WTC11 (cell line): ENCODE measurements at regions not wholly inside any gene's neighbourhood (a gene's known extent, or its start where the extent isn't known, plus 50 kb on each side); places are given as distances from the start of the nearest gene placed in this dataset.

Source experiments
- CDX4 ChIP-seq: fragments of 250-450 bp; sonication (Bioruptor Pico); IDR thresholded peaks from 2 replicates; pipeline ENCODE4 v1.9.0; 2021; ENCODE audit warnings: moderate library complexity, mild to moderate bottlenecking, inconsistent platforms, borderline replicate concordance
- CREB1 ChIP-seq: sonication (generic); formaldehyde crosslinking; IDR thresholded peaks from 2 replicates; pipeline ENCODE4 v1.8.0; 2023; ENCODE audit warnings: mild to moderate bottlenecking, missing genetic modification reagents
- E2F1 ChIP-seq: sonication (generic); formaldehyde crosslinking; IDR thresholded peaks from 2 replicates; pipeline ENCODE4 v1.8.0; 2022; ENCODE audit warnings: mild to moderate bottlenecking, missing genetic modification reagents
- ELF4 ChIP-seq: sonication (generic); formaldehyde crosslinking; IDR thresholded peaks from 2 replicates; pipeline ENCODE4 v1.8.1; 2022; ENCODE audit warnings: low read depth, mild to moderate bottlenecking, moderate library complexity, missing genetic modification reagents
- EMX1 ChIP-seq: fragments of 250-450 bp; sonication (Bioruptor Pico); IDR thresholded peaks from 2 replicates; pipeline ENCODE4 v1.8.0; 2021; ENCODE audit warnings: mild to moderate bottlenecking
- FOXJ3 ChIP-seq: sonication (generic); formaldehyde crosslinking; IDR thresholded peaks from 2 replicates; pipeline ENCODE4 v1.9.0; 2021; ENCODE audit warnings: missing genetic modification reagents, mild to moderate bottlenecking, borderline replicate concordance
- FOXP4 ChIP-seq: sonication (generic); formaldehyde crosslinking; IDR thresholded peaks from 2 replicates; pipeline ENCODE4 v1.8.0; 2022; ENCODE audit warnings: mild to moderate bottlenecking, missing genetic modification reagents
- GTF2I ChIP-seq: fragments of 250-450 bp; sonication (Bioruptor Pico); conservative IDR thresholded peaks from 2 replicates; pipeline ENCODE4 v1.4.0; 2021; ENCODE audit warnings: mild to moderate bottlenecking
- HMGXB4 ChIP-seq: sonication (generic); formaldehyde crosslinking; IDR thresholded peaks from 2 replicates; pipeline ENCODE4 v1.8.1; 2023; ENCODE audit warnings: mild to moderate bottlenecking, moderate library complexity, missing genetic modification reagents
- MAX ChIP-seq: sonication (generic); formaldehyde crosslinking; IDR thresholded peaks from 2 replicates; pipeline ENCODE4 v1.8.0; 2022; ENCODE audit warnings: mild to moderate bottlenecking, missing genetic modification reagents
- NFE2L1 ChIP-seq: sonication (generic); formaldehyde crosslinking; IDR thresholded peaks from 2 replicates; pipeline ENCODE4 v1.8.1; 2023; ENCODE audit warnings: missing genetic modification reagents
- NR1H2 ChIP-seq: sonication (generic); formaldehyde crosslinking; IDR thresholded peaks from 2 replicates; pipeline ENCODE4 v1.9.0; 2021; ENCODE audit warnings: mild to moderate bottlenecking, moderate library complexity, missing genetic modification reagents
- PRRX2 ChIP-seq: fragments of 250-450 bp; sonication (Bioruptor Pico); IDR thresholded peaks from 2 replicates; pipeline ENCODE4 v1.8.0; 2021; ENCODE audit warnings: mild to moderate bottlenecking
- RELA ChIP-seq: sonication (generic); formaldehyde crosslinking; IDR thresholded peaks from 2 replicates; pipeline ENCODE4 v1.8.1; 2022; ENCODE audit warnings: missing genetic modification reagents, mild to moderate bottlenecking, borderline replicate concordance
- TEAD1 ChIP-seq: sonication (generic); formaldehyde crosslinking; IDR thresholded peaks from 2 replicates; pipeline ENCODE4 v1.8.0; 2022; ENCODE audit warnings: mild to moderate bottlenecking, missing genetic modification reagents
- TEAD4 ChIP-seq: sonication (generic); formaldehyde crosslinking; IDR thresholded peaks from 2 replicates; pipeline ENCODE4 v1.8.0; 2022; ENCODE audit warnings: mild to moderate bottlenecking, missing genetic modification reagents
- TP53 ChIP-seq: sonication (generic); formaldehyde crosslinking; IDR thresholded peaks from 2 replicates; pipeline ENCODE4 v1.8.1; 2023; ENCODE audit warnings: mild to moderate bottlenecking, missing genetic modification reagents
- ZBTB21 ChIP-seq: sonication (generic); formaldehyde crosslinking; IDR thresholded peaks from 2 replicates; pipeline ENCODE4 v1.8.1; 2023; ENCODE audit warnings: mild to moderate bottlenecking, missing genetic modification reagents, borderline replicate concordance
- ZBTB43 ChIP-seq: sonication (generic); formaldehyde crosslinking; IDR thresholded peaks from 2 replicates; pipeline ENCODE4 v1.8.1; 2023; ENCODE audit warnings: mild to moderate bottlenecking, missing genetic modification reagents
- ZNF138 ChIP-seq: sonication (generic); formaldehyde crosslinking; conservative IDR thresholded peaks from 2 replicates; pipeline ENCODE4 v1.8.1; 2022; ENCODE audit warnings: mild to moderate bottlenecking, moderate library complexity, missing genetic modification reagents
- ZNF281 ChIP-seq: sonication (generic); formaldehyde crosslinking; IDR thresholded peaks from 2 replicates; pipeline ENCODE4 v1.8.0; 2023; ENCODE audit warnings: mild to moderate bottlenecking, missing genetic modification reagents
- ZNF396 ChIP-seq: fragments of 250-450 bp; sonication (Bioruptor Pico); IDR thresholded peaks from 2 replicates; pipeline ENCODE4 v1.8.0; 2021; ENCODE audit warnings: mild to moderate bottlenecking, moderate library complexity, borderline replicate concordance
- ZNF512 ChIP-seq: sonication (generic); formaldehyde crosslinking; IDR thresholded peaks from 2 replicates; pipeline ENCODE4 v1.8.1; 2022; ENCODE audit warnings: missing genetic modification reagents, borderline replicate concordance
- ZNF532 ChIP-seq: fragments of 250-450 bp; sonication (Bioruptor Pico); IDR thresholded peaks from 2 replicates; pipeline ENCODE4 v1.9.0; 2021; ENCODE audit warnings: mild to moderate bottlenecking, borderline replicate concordance

GRCh38 chr1:37410815-37411214 is 63.6 kb upstream of the ZC3H12A start (continued):
- TF ChIP-seq ZNF532, result no peak
- no peak for TF ChIP-seq ZNF138 (CRISPR knock-in tag)
- no peak for TF ChIP-seq RELA (CRISPR knock-in tag)
- 0 out of 2 replicates have a peak, but pooled peaks have one; percentile 73 for TF ChIP-seq FOXP4
- no peak for TF ChIP-seq TEAD1 (CRISPR knock-in tag)
- 0 out of 2 replicates have a peak, but pooled peaks have one; percentile 37 for TF ChIP-seq NFE2L1 (CRISPR knock-in tag)
- no peak for TF ChIP-seq CREB1 (CRISPR knock-in tag)
- TF ChIP-seq MAX (CRISPR knock-in tag), result no peak
- TF ChIP-seq ZNF396 (CRISPR knock-in tag), result no peak
- no peak for TF ChIP-seq TEAD4 (CRISPR knock-in tag)
- TF ChIP-seq ZNF512, result 0 out of 2 replicates have a peak, but pooled peaks have one; percentile 13
- no peak for TF ChIP-seq TP53
- no peak for TF ChIP-seq HMGXB4 (CRISPR knock-in tag)
- TF ChIP-seq EMX1 (CRISPR knock-in tag), result no peak
- no peak for TF ChIP-seq E2F1 (CRISPR knock-in tag)
- TF ChIP-seq ZBTB43 (CRISPR knock-in tag), result no peak
- TF ChIP-seq ELF4 (CRISPR knock-in tag), result no peak
- TF ChIP-seq GTF2I, result no peak
- TF ChIP-seq PRRX2, result no peak
- no peak for TF ChIP-seq CDX4 (CRISPR knock-in tag)
- TF ChIP-seq NR1H2 (CRISPR knock-in tag), result no peak
- no peak for TF ChIP-seq ZBTB21 (CRISPR knock-in tag)
- no peak for TF ChIP-seq FOXJ3 (CRISPR knock-in tag)
- TF ChIP-seq ZNF281 (CRISPR knock-in tag), result no peak
